D721Med (cell line): ENCODE measurements at regions not wholly inside any gene's neighbourhood (a gene's known extent, or its start where the extent isn't known, plus 50 kb on each side); places are given as distances from the start of the nearest gene placed in this dataset.

ENCODE experiments used
- DNase-seq: peaks from one replicate; pipeline ENCODE4 v3.0.0; 2011; ENCODE audit warnings: low spot score; ENCODE audit not compliant: insufficient read length
- FAIRE-seq: peaks from 2 replicates; lab custom pipeline; 2011; peaks lifted over from hg19 to GRCh38; lab: Jason Lieb, UNC
- TF ChIP-seq, protein P1 (sequence below): IDR thresholded peaks from 2 replicates; pipeline ENCODE4 v1.5.1; 2012; ENCODE audit warnings: mild to moderate bottlenecking, control low read depth; ENCODE audit not compliant: insufficient read depth; ENCODE audit errors: missing control alignments

GRCh38 chr5:155839251-155840037 is 487.5 kb upstream of the SGCD start:
- FAIRE-seq (peak; percentile 97), DNase-seq (peak; percentile 19)
- TF ChIP-seq, protein P1, sequence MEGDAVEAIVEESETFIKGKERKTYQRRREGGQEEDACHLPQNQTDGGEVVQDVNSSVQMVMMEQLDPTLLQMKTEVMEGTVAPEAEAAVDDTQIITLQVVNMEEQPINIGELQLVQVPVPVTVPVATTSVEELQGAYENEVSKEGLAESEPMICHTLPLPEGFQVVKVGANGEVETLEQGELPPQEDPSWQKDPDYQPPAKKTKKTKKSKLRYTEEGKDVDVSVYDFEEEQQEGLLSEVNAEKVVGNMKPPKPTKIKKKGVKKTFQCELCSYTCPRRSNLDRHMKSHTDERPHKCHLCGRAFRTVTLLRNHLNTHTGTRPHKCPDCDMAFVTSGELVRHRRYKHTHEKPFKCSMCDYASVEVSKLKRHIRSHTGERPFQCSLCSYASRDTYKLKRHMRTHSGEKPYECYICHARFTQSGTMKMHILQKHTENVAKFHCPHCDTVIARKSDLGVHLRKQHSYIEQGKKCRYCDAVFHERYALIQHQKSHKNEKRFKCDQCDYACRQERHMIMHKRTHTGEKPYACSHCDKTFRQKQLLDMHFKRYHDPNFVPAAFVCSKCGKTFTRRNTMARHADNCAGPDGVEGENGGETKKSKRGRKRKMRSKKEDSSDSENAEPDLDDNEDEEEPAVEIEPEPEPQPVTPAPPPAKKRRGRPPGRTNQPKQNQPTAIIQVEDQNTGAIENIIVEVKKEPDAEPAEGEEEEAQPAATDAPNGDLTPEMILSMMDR, result no peak

GRCh38 chr5:155844542-155844941 is 482.4 kb upstream of the SGCD start:
- DNase-seq, result no peak
- FAIRE-seq, result no peak
- TF ChIP-seq, protein P1, result no peak

DNA sequence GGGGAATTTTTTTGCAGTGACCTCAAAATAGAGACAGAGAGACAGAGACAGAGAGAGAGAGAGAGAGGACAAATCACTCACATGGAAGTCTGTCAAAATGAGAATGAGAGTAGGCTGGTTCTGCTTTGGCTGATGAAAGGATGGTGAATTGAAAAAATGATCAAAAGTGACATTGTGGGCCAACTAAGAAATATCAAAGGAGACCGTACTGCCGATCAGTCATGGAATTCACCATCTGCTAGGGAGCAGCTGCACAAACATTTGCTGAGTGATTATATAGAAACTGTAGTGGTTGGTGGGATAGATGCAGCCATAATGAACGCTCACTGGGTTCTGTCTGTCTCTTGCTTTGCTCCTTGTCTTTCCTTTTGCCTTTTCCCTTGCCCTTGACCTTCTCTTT is 476.6 kb upstream of the SGCD start:
- FAIRE-seq, result no peak
- TF ChIP-seq, protein P1, result no peak
- no peak for DNase-seq

GRCh38 chr5:155866971-155867370 is 460.0 kb upstream of the SGCD start:
- TF ChIP-seq, protein P1, result no peak
- DNase-seq, result no peak
- no peak for FAIRE-seq

DNA sequence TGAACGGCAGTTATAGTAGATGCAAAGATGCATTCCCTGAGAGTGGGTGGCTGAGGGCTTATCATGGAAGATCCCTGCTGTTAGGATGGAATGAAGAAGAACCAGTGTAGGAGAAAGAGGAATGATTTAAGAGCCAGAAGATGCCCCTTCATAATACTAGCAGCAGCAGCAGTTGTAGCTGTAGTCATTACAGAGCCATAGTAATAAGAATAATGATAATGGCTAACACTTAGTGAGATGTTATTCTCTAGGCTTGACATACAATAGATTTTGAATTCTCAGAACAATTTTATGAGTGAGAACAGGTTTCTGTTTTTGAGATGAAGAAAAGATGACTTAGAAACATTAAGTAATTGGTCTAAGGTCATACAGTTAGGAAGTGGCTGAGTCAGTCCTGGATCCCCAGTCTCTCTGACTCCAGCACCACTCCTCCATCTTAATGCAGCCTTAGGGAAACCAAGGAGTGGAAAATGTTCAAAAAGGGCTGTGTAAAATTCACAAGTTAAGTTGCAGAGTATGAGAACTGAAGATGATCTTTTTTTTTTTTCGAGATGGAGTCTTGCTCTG is 459.4 kb upstream of the SGCD start:
- TF ChIP-seq, protein P1, result no peak
- FAIRE-seq, result no peak
- no peak for DNase-seq

- no peak for FAIRE-seq
- no peak for DNase-seq
- TF ChIP-seq, protein P1, result no peak
These were observed 456.3 kb upstream of the SGCD start for GRCh38 chr5:155870636-155871035.

GRCh38 chr5:155871623-155872022 is 455.3 kb upstream of the SGCD start:
- FAIRE-seq (no peak), DNase-seq (no peak)
- TF ChIP-seq, protein P1, result no peak
